ENCODE measurements at regions not wholly inside any gene's neighbourhood (a gene's known extent, or its start where the extent isn't known, plus 50 kb on each side); places are given as distances from the start of the nearest gene placed in this dataset.
A peak's percentile ranks its signal among the peaks of the same experiment; 100 is the strongest.

- DNase-seq, result no peak
Measured at GRCh38 chr12:91836264-91836663, 309.4 kb downstream of the BTG1 start.

- no peak for DNase-seq
Measured at GRCh38 chr12:91835693-91836092, 310.0 kb downstream of the BTG1 start.

- no peak for DNase-seq
Measured at GRCh38 chr12:91833780-91834359, 311.8 kb downstream of the BTG1 start.

GRCh38 chr12:91825999-91826398, 319.6 kb downstream of the BTG1 start:
- DNase-seq, result no peak

- DNase-seq, result no peak
Measured at GRCh38 chr12:91824991-91825390, 320.7 kb downstream of the BTG1 start.

GRCh38 chr12:91819132-91819447, 326.6 kb downstream of the BTG1 start:
- no peak for DNase-seq

GRCh38 chr12:91818227-91819131, 327.2 kb downstream of the BTG1 start:
- peak; percentile 24 for DNase-seq

GRCh38 chr12:91817517-91817916, 328.1 kb downstream of the BTG1 start:
- DNase-seq, result no peak

- no peak for DNase-seq
Measured at GRCh38 chr12:91813701-91814100, 331.9 kb downstream of the BTG1 start.

GRCh38 chr12:91811481-91812287, 334.0 kb downstream of the BTG1 start:
- DNase-seq, result peak; percentile 69

- no peak for DNase-seq
Measured at GRCh38 chr12:91810531-91811451, 334.9 kb downstream of the BTG1 start.

- DNase-seq, result no peak
Measured at GRCh38 chr12:91810077-91810476, 335.6 kb downstream of the BTG1 start.

- DNase-seq, result no peak
Measured at GRCh38 chr12:91805031-91805430, 340.6 kb downstream of the BTG1 start.

- no peak for DNase-seq
Measured at GRCh38 chr12:91804533-91804932, 341.1 kb downstream of the BTG1 start.

GRCh38 chr12:91801048-91801447, 344.6 kb downstream of the BTG1 start:
- DNase-seq, result no peak

GRCh38 chr12:91793676-91794075, 352.0 kb downstream of the BTG1 start:
- no peak for DNase-seq

- DNase-seq, result no peak
Measured at GRCh38 chr12:91792597-91792996, 353.0 kb downstream of the BTG1 start.

- DNase-seq, result peak; percentile 50
Measured at GRCh38 chr12:91786499-91787272, 359.0 kb downstream of the BTG1 start.

- no peak for DNase-seq
Measured at GRCh38 chr12:91785655-91786498, 359.8 kb downstream of the BTG1 start.

- no peak for DNase-seq
Measured at GRCh38 chr12:91781114-91781513, 364.5 kb downstream of the BTG1 start.

- DNase-seq, result no peak
Measured at GRCh38 chr12:91778938-91779400, 366.7 kb downstream of the BTG1 start.

Measured in retina (tissue), 1 donor.